GM23338 (cell line): ENCODE measurements at regions not wholly inside any gene's neighbourhood (a gene's known extent, or its start where the extent isn't known, plus 50 kb on each side); places are given as distances from the start of the nearest gene placed in this dataset.

Source experiments
- ATAC-seq: fragments of 200-7000 bp; cut with Tn5 transposase; 3 replicates; pipeline ENCODE4 v1.9.1; 2020
- DNase-seq: peaks from one replicate; pipeline ENCODE4 v3.0.0-alpha.2; 2015; ENCODE audit warnings: low spot score
- H2AFZ ChIP-seq: fragments of 200-600 bp; sonication (generic); 2 replicates; pipeline ENCODE4 v1.8.0; 2016; ENCODE audit warnings: antibody characterized with exemption, mild to moderate bottlenecking, moderate library complexity
- H3F3A ChIP-seq: fragments of 200-600 bp; sonication (generic); replicated peaks from 2 replicates; pipeline ENCODE4 v1.8.0; 2017; ENCODE audit warnings: antibody characterized with exemption, mixed run types, low read depth
- H3K27ac ChIP-seq: fragments of 200-600 bp; sonication (generic); 2 replicates; pipeline ENCODE4 v1.6.1; 2016; ENCODE audit warnings: low read depth
- H3K27me3 ChIP-seq: fragments of 200-600 bp; sonication (generic); 2 replicates; pipeline ENCODE4 v1.8.0; 2016; ENCODE audit warnings: mild to moderate bottlenecking, mixed run types, moderate library complexity; ENCODE audit not compliant: insufficient read depth
- H3K36me3 ChIP-seq: fragments of 200-600 bp; sonication (generic); 2 replicates; pipeline ENCODE4 v1.8.0; 2016; ENCODE audit warnings: mild to moderate bottlenecking; ENCODE audit not compliant: insufficient read depth
- H3K4me1 ChIP-seq: fragments of 200-600 bp; sonication (generic); 2 replicates; pipeline ENCODE4 v1.8.0; 2016; ENCODE audit warnings: mild to moderate bottlenecking, moderate library complexity; ENCODE audit not compliant: insufficient read depth
- H3K4me2 ChIP-seq: fragments of 200-600 bp; sonication (generic); 2 replicates; pipeline ENCODE4 v1.7.1; 2017; ENCODE audit warnings: mixed run types
- H3K4me3 ChIP-seq: fragments of 200-600 bp; sonication (generic); 2 replicates; pipeline ENCODE4 v1.6.1; 2016; ENCODE audit warnings: mixed run types
- H3K79me2 ChIP-seq: fragments of 200-600 bp; sonication (generic); replicated peaks from 2 replicates; pipeline ENCODE4 v1.8.0; 2017; ENCODE audit warnings: mild to moderate bottlenecking; ENCODE audit not compliant: insufficient read depth
- H3K9me2 ChIP-seq: fragments of 200-600 bp; sonication (generic); 2 replicates; pipeline ENCODE4 v1.8.0; 2017; ENCODE audit not compliant: insufficient read depth
- H4K20me1 ChIP-seq: fragments of 200-600 bp; sonication (generic); replicated peaks from 2 replicates; pipeline ENCODE4 v1.8.0; 2017; ENCODE audit warnings: mild to moderate bottlenecking; ENCODE audit not compliant: insufficient read depth
- H3K27ac Mint-ChIP-seq: 2 replicates; pipeline ENCODE4 v1.8.0; 2020; ENCODE audit warnings: inconsistent platforms, mild to moderate bottlenecking, moderate library complexity, mixed read lengths
- H3K27me3 Mint-ChIP-seq: 3 replicates; pipeline ENCODE4 v1.8.0; 2022; ENCODE audit warnings: low read depth, mild to moderate bottlenecking, moderate library complexity, mixed read lengths, inconsistent platforms; ENCODE audit not compliant: insufficient read depth, poor library complexity
- H3K36me3 Mint-ChIP-seq: 3 replicates; pipeline ENCODE4 v1.8.0; 2021; ENCODE audit warnings: low read depth, mild to moderate bottlenecking, inconsistent platforms, moderate library complexity, mixed read lengths
- H3K4me1 Mint-ChIP-seq: 3 replicates; pipeline ENCODE4 v1.8.0; 2020; ENCODE audit warnings: mild to moderate bottlenecking, inconsistent platforms, mixed read lengths
- H3K4me3 Mint-ChIP-seq: 3 replicates; pipeline ENCODE4 v1.8.0; 2021; ENCODE audit warnings: moderate library complexity, mild to moderate bottlenecking, inconsistent platforms, mixed read lengths
- H3K9me3 Mint-ChIP-seq: 3 replicates; pipeline ENCODE4 v1.8.0; 2020; ENCODE audit warnings: moderate library complexity, mild to moderate bottlenecking, inconsistent platforms, mixed read lengths
- CREB1 ChIP-seq: fragments of 250-450 bp; sonication (Bioruptor Pico); IDR thresholded peaks from 2 replicates; pipeline ENCODE4 v1.5.0; 2020; ENCODE audit warnings: low read depth, mild to moderate bottlenecking, moderate library complexity
- CTCF ChIP-seq, 2 experiments: fragments of 200-600 bp in 1 of 2; sonication (generic) in 1 of 2; conservative IDR thresholded peaks; 2 replicates each; pipeline versions ENCODE4 v1.5.1 to v1.6.1; 2016 to 2017; ENCODE audit warnings: antibody characterized with exemption in 2 of 2, low read depth in 2 of 2, mild to moderate bottlenecking in 2 of 2, moderate library complexity in 1 of 2
- ETS1 ChIP-seq: IDR thresholded peaks from 2 replicates; pipeline ENCODE4 v1.6.1; 2016; ENCODE audit warnings: antibody characterized with exemption
- EZH2 ChIP-seq: fragments of 200-600 bp; sonication (generic); IDR thresholded peaks from one replicate; pipeline ENCODE4 v1.8.0; 2017; ENCODE audit warnings: antibody characterized with exemption, mild to moderate bottlenecking, low read depth; ENCODE audit not compliant: unreplicated experiment
- EZH2phosphoT487 ChIP-seq: fragments of 200-600 bp; sonication (generic); IDR thresholded peaks from one replicate; pipeline ENCODE4 v1.8.1; 2018; ENCODE audit warnings: antibody characterized with exemption; ENCODE audit not compliant: unreplicated experiment
- JUNB ChIP-seq: IDR thresholded peaks from one replicate; pipeline ENCODE4 v1.6.1; 2016; ENCODE audit warnings: antibody characterized with exemption; ENCODE audit not compliant: unreplicated experiment
- NANOG ChIP-seq: IDR thresholded peaks from 2 replicates; pipeline ENCODE4 v1.6.1; 2016; ENCODE audit warnings: antibody characterized with exemption, borderline replicate concordance
- POLR2AphosphoS5 ChIP-seq: IDR thresholded peaks from 2 replicates; pipeline ENCODE4 v1.6.1; 2016; ENCODE audit warnings: antibody characterized with exemption, low read depth
- REST ChIP-seq: IDR thresholded peaks from one replicate; pipeline ENCODE4 v1.6.1; 2018; ENCODE audit warnings: antibody characterized with exemption; ENCODE audit not compliant: unreplicated experiment
- STAT1 ChIP-seq: IDR thresholded peaks from one replicate; pipeline ENCODE4 v1.6.1; 2016; ENCODE audit warnings: antibody characterized with exemption; ENCODE audit not compliant: unreplicated experiment
- ZNF114 ChIP-seq: fragments of 250-450 bp; sonication (Bioruptor Pico); IDR thresholded peaks from 2 replicates; pipeline ENCODE4 v1.5.0; 2020; ENCODE audit warnings: mild to moderate bottlenecking, moderate library complexity
- ZNF331 ChIP-seq: fragments of 250-450 bp; sonication (Bioruptor Pico); IDR thresholded peaks from 2 replicates; pipeline ENCODE4 v1.5.0; 2020; ENCODE audit warnings: low read depth, mild to moderate bottlenecking, moderate library complexity
- ZNF462 ChIP-seq: fragments of 250-450 bp; sonication (Bioruptor Pico); IDR thresholded peaks from 2 replicates; pipeline ENCODE4 v1.5.0; 2020; ENCODE audit warnings: mild to moderate bottlenecking, moderate library complexity

- Histone ChIP-seq H3K4me1 (no peaks in the 10 kb centered on the region), H3K36me3 (no peaks in the 10 kb centered on the region), H2AFZ (no peak overlapping the region), H3K79me2 (no peaks in the 10 kb centered on the region), H4K20me1 (no peaks in the 10 kb centered on the region), H3K9me2 (0 out of 2 replicates have a peak, but pooled peaks cover 5% of the 10 kb centered on the region), H3K27me3 (no peaks in the 10 kb centered on the region), H3F3A (no peaks in the 10 kb centered on the region), H3K4me2 (no peak overlapping the region), H3K27ac (no peak overlapping the region), H3K4me3 (no peak overlapping the region)
- no peak for ATAC-seq
- peaks cover 2% of the 10 kb centered on the region; the same call in 1 of the 3 replicates for H3K9me3 Mint-ChIP-seq
- H3K27me3 Mint-ChIP-seq: no peaks in the 10 kb centered on the region
- H3K4me3 Mint-ChIP-seq: no peak overlapping the region
- no peak overlapping the region for H3K27ac Mint-ChIP-seq
- no peaks in the 10 kb centered on the region for H3K36me3 Mint-ChIP-seq
- H3K4me1 Mint-ChIP-seq: no peaks in the 10 kb centered on the region
- DNase-seq: no peak
- no peak for TF ChIP-seq ZNF462
- no peak for TF ChIP-seq NANOG
- TF ChIP-seq JUNB: no peak
- no peak for TF ChIP-seq STAT1
- no peak for TF ChIP-seq CREB1
- TF ChIP-seq ZNF331: no peak
- TF ChIP-seq CTCF (conservative IDR thresholded peaks at IDR 0.05; ENCODE audit: low read depth in 2 of 2): no peak
- TF ChIP-seq EZH2phosphoT487: no peak
- no peak for TF ChIP-seq ETS1
- no peak for TF ChIP-seq ZNF114 (CRISPR knock-in tag)
- no peak for TF ChIP-seq REST
- no peak for TF ChIP-seq POLR2AphosphoS5
- TF ChIP-seq EZH2: no peak
Measured at GRCh38 chr1:60331647-60332046, 258.1 kb upstream of the C1orf87 start.
